ENCODE measurements at regions not wholly inside any gene's neighbourhood (a gene's known extent, or its start where the extent isn't known, plus 50 kb on each side); places are given as distances from the start of the nearest gene placed in this dataset.

DNA sequence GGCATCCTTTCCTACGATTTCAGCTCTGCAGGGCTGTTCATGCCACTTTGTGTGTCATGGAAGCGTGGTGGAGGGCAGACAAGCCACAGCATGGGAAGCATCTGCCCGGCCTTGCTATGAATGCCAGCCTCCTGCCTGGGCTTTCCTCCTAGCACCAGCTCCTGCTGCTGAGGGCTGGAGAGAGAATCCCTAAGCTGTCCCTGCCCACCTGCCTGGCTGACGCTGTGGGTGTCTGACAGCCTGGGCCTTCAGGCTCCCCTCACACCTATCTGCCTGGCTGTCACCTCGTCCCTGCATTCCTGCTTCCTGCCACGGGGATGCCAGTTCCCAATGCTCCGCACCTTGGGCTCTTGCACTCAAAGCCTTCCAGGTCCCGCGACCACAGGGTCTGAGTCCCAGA, 606.5 kb upstream of the MGMT start:
- Mint-ChIP-seq H3K4me1 (no peaks in the 10 kb centered on the region), H3K36me3 (no peaks in the 10 kb centered on the region), H3K27me3 (no peaks in the 10 kb centered on the region), H3K27ac (no peak overlapping the region), H3K9me3 (ENCODE audit: low read depth) (no peaks in the 10 kb centered on the region), H3K4me3 (no peak overlapping the region)
- CTCF ChIA-PET: interaction anchor here (0.6 to 1.0 kb wide), 2 partner anchors 132 to 164 kb away, joined by 3 read pairs; no protein-coding TSS in a partner anchor
- ATAC-seq (no peak), DNase-seq (no peak)

DNA sequence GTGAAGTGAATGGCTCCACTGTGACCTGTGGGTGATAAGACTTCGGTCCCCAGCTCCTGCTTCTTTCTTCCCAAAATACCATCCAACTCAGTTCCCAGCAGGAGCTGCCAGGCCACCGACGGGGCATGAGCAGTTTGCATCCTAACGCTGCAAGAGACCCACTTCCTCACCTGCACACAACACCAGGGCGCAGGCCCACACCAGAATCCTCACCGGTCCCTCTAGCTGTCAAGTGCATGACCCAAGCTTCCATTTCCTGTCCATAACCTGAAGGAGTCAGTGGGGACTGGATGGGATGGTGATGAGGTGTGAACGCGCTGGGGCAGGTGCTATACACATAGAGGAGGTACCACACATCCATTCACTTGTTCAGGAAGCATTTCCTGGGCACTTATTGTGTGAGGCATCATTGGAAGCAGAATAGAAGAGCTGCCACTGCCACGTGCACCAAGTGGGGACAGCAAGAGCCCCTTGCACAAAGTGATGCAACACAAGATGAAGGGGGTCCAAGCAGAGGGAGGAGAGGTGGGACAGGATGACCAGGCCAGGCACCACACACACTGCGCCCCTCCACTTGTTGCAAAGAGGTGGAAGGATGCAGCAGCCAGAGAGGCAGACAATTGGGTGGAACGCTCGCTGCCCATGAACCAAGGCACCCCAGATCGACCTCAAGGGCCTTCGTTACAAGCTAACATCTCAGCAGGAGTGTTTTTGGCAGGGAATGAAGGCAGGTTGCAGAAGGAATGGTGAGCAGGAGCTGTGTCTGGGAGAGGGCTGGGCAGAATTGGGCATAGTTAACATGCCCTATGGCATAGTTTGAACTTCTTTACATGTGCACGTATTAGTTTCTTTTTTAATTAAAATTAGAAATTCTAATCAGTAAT, 605.8 kb upstream of the MGMT start:
- ATAC-seq: no peak
- Mint-ChIP-seq H3K4me3 (no peak overlapping the region), H3K27ac (no peak overlapping the region), H3K27me3 (no peaks in the 10 kb centered on the region), H3K4me1 (no peaks in the 10 kb centered on the region), H3K36me3 (no peaks in the 10 kb centered on the region), H3K9me3 (ENCODE audit: low read depth) (no peaks in the 10 kb centered on the region)
- CTCF ChIA-PET: interaction anchor here (0.6 kb wide), 1 partner anchor 165 kb away, joined by 3 read pairs; no protein-coding TSS in a partner anchor
- no peak for DNase-seq

DNA sequence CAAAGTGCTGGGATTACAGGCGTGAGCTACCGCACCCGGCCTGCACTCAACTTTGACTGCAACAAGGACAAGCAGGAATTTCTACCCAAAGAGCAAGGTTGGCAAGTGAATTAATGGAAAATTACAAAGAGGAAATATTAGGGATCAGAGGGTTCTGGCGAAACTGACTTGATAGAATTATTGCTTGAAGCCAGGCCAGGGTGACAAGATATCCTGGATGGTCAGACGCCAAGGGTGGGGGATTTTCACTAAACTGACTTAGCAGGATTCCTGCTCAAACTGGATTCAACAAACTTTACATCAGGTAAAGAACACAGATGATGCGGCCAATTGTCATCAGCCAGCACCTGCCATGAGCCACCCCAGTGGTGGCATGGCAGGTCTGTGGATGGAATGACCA, 603.6 kb upstream of the MGMT start:
- no peak overlapping the region for H3K27ac Mint-ChIP-seq
- DNase-seq: no peak
- no peak overlapping the region for H3K4me3 Mint-ChIP-seq
- CTCF ChIA-PET: no interaction called here
- no peaks in the 10 kb centered on the region for H3K36me3 Mint-ChIP-seq
- no peak for ATAC-seq
- H3K4me1 Mint-ChIP-seq: no peaks in the 10 kb centered on the region
- no peaks in the 10 kb centered on the region for H3K27me3 Mint-ChIP-seq
- H3K9me3 Mint-ChIP-seq (ENCODE audit: low read depth): no peaks in the 10 kb centered on the region

DNA sequence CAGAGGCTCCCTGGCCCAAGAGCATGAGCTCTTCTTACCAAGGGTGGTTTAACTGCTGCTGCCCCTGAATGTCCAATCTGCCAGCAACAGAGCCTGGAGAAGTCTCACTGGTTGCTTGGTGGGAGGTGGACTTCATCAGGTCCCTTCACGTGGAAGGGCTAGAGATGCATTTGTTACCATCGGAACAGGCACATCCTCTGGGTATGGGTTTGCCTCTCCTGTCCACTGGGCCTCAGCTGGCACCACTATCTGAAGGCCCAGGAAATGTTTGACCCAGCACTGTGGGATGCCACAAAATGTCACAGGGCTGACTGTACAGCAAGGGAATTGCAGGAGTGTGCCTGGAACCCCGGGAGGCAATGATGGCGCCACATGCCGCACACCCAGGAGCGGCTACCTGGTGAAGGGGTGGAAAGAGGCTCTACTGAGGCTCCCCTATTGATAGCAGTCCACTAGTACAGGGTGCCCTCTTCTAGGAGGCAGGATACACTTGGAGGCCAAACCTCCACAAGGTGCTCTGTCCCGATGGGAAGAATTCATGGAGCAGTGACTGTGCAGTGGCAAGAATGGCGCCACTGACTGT, 603.1 kb upstream of the MGMT start:
- Mint-ChIP-seq H3K27me3 (no peaks in the 10 kb centered on the region), H3K4me3 (no peak overlapping the region), H3K4me1 (no peaks in the 10 kb centered on the region), H3K9me3 (ENCODE audit: low read depth) (no peaks in the 10 kb centered on the region), H3K36me3 (no peaks in the 10 kb centered on the region), H3K27ac (no peak overlapping the region)
- ATAC-seq: no peak
- DNase-seq: no peak
- CTCF ChIA-PET: no interaction called here

DNA sequence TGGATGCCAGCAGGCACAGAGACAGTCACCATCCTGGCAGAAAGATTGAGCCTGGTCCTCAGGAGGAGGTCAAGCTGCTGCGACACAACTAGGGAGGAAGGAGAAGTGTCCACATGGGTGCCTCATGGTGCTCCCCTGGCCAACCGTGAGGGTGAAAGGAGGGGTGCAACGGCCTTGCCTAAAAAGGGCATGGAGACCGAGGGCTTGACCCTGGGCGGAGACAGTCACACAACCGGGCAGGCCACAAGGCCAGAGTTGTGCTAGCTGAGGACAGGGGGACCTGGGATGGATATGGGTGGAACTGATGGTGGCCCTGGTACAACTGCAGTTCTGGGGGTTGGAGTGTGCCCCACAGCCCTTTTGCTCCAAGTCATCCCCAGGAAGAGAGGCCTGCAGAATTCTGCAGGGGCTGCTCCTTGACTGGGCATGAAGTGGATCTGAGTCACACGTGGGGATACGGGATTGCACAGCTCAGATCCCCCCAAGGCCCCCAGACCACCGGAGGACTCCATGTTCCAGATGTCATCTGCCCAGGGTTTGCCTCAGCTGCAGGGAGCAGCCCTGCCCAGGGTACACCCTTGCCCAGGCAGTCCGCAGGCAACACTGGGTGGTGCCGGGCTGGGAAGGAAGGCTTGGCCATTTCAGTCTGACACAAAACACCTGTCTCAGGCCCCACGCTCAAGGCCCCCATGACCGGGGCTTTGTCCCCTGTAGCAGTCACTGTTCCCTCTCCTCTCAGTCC, 602.3 kb upstream of the MGMT start:
- Mint-ChIP-seq H3K27me3 (no peaks in the 10 kb centered on the region), H3K4me3 (no peak overlapping the region), H3K9me3 (ENCODE audit: low read depth) (no peaks in the 10 kb centered on the region), H3K36me3 (no peaks in the 10 kb centered on the region), H3K27ac (no peak overlapping the region), H3K4me1 (no peaks in the 10 kb centered on the region)
- CTCF ChIA-PET: interaction anchor here (0.7 kb wide), 1 partner anchor 596 kb away, joined by 3 read pairs; no protein-coding TSS in a partner anchor
- ATAC-seq (no peak), DNase-seq (no peak)

DNA sequence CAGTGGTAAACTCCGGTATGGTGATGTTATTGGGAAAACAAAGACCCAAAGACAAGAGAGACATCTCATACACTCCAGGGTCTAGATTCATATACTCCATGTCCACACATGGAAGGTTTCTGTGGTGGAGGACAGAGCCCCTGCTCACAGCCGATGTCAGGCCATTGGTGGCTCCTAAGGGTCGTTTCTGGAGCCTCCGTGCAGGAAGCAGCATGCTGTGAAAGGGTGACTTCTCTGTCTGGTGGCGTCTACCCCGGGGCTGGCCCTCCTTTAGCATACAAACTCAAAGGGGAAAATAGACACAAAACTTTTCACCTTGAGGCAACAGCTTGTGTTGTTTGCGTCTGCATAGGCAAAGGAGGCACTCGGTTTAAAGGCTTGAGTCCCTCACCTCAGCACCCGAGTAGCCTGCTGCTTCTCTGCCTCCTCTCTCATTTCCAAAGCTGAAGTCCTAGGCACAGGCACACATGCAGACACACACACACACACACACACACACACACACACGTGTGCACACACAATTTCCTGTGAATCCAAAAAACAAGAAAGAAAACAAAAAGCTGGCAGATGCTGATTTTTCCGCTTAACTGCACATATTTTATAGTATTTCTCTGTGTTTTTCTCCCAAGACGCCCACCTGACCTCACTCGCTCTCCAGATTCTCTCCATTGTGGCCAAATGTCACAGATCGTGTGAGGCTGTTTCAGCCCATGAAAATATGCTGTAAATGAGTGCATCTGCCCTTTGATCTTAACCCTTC, 601.4 kb upstream of the MGMT start:
- Mint-ChIP-seq H3K4me1 (no peaks in the 10 kb centered on the region), H3K27ac (no peak overlapping the region), H3K4me3 (no peak overlapping the region), H3K27me3 (no peaks in the 10 kb centered on the region), H3K36me3 (no peaks in the 10 kb centered on the region), H3K9me3 (ENCODE audit: low read depth) (no peaks in the 10 kb centered on the region)
- DNase-seq (no peak), ATAC-seq (no peak)
- CTCF ChIA-PET: interaction anchor here (0.7 kb wide), 1 partner anchor 597 kb away, joined by 3 read pairs; no protein-coding TSS in a partner anchor

DNA sequence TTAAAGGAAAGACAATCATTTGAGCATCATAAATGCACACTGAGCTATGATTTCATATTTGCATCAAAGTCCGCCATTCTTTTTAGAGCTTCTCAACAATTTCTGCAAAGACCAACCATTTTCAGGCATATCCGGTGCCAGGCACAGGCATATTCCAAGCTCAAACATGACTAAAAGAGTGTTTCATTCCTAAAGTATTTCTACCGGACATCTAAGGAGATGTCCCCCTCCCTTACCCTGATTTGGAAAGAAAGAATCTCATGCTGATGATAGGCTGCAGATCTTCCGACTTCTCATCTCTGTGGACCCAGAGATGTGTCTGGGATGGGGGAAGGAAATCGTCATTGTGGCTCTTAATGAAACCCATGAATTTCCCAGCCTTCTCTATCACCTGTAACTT, 600.5 kb upstream of the MGMT start:
- DNase-seq (no peak), ATAC-seq (no peak)
- Mint-ChIP-seq H3K4me1 (no peaks in the 10 kb centered on the region), H3K9me3 (ENCODE audit: low read depth) (no peaks in the 10 kb centered on the region), H3K27me3 (no peaks in the 10 kb centered on the region), H3K4me3 (no peak overlapping the region), H3K36me3 (no peaks in the 10 kb centered on the region), H3K27ac (no peak overlapping the region)
- CTCF ChIA-PET: no interaction called here

DNA sequence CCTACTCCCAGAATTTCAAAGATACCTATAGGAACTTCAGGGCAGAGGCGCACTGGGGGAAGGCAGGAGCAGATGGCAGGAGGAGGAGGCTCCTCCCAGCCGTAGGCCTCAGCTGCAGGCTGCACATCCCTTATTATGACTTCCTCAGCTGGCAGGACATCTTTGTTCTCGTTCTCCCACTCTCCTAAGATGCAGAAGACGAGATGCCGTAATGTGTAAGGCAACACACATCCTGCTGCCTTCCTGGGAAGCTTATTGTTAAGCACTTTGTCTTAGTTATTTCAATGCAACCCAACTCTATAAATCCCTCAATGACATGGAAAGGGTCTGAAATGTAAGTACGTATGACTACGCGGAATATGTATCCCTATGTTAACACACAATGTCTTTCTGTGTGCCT, 599.8 kb upstream of the MGMT start:
- H3K9me3 Mint-ChIP-seq (ENCODE audit: low read depth): no peaks in the 10 kb centered on the region
- CTCF ChIA-PET: no interaction called here

DNA sequence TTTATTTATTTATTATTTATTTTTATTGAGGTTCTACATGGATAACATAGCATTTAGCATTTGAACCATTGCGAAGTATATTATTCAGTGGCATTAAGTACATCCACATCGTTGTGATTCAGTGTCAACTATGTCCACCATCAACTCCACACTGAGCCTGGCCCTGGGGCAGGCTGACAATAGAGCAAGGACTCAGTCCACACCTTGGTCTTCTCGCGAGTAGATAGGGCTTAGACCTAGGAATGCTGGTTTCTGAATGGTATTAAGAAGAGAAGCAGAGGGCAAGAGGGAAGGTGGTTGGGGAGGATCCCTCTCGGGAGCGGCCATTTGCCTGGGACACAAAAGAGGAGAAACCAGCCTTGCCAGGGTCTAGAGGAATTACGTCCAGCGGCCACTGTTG, 599.2 kb upstream of the MGMT start:
- no peaks in the 10 kb centered on the region for H3K27me3 Mint-ChIP-seq
- CTCF ChIA-PET: no interaction called here
- DNase-seq (no peak), ATAC-seq (no peak)
- H3K36me3 Mint-ChIP-seq: no peaks in the 10 kb centered on the region
- no peak overlapping the region for H3K27ac Mint-ChIP-seq
- no peaks in the 10 kb centered on the region for H3K9me3 Mint-ChIP-seq (ENCODE audit: low read depth)
- no peaks in the 10 kb centered on the region for H3K4me1 Mint-ChIP-seq
- no peak overlapping the region for H3K4me3 Mint-ChIP-seq

More for the DNA sequence above, 599.8 kb upstream of the MGMT start:
- Mint-ChIP-seq H3K27ac (no peak overlapping the region), H3K4me1 (no peaks in the 10 kb centered on the region), H3K4me3 (no peak overlapping the region), H3K36me3 (no peaks in the 10 kb centered on the region), H3K27me3 (no peaks in the 10 kb centered on the region)
- DNase-seq (no peak), ATAC-seq (no peak)

DNA sequence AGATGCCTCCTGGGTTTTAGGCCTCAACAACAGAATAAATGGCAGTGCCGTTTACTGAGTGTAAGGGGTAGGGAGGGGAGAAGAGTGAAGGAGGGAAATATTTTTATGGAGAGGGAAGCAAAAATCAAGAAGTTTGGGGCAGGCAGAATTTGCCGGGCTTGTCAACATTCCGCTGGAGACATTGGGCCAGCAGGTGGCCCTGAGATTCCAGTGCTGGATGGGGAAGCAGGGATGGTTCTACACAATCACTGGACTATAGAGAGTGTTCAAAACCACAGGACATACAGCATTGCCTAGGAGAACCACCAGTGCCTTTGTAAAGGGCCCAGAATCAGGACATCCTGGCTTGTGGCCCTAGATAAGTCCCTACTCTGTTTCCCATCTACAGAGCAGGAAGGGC, 598.6 kb upstream of the MGMT start:
- CTCF ChIA-PET: interaction anchor here (1.5 kb wide), 1 partner anchor 9 kb away, joined by 3 read pairs; no protein-coding TSS in a partner anchor
- H3K4me3 Mint-ChIP-seq: no peak overlapping the region
- H3K36me3 Mint-ChIP-seq: no peaks in the 10 kb centered on the region
- no peak for DNase-seq
- no peaks in the 10 kb centered on the region for H3K4me1 Mint-ChIP-seq
- no peaks in the 10 kb centered on the region for H3K27me3 Mint-ChIP-seq
- no peak for ATAC-seq
- no peaks in the 10 kb centered on the region for H3K9me3 Mint-ChIP-seq (ENCODE audit: low read depth)
- no peak overlapping the region for H3K27ac Mint-ChIP-seq

DNA sequence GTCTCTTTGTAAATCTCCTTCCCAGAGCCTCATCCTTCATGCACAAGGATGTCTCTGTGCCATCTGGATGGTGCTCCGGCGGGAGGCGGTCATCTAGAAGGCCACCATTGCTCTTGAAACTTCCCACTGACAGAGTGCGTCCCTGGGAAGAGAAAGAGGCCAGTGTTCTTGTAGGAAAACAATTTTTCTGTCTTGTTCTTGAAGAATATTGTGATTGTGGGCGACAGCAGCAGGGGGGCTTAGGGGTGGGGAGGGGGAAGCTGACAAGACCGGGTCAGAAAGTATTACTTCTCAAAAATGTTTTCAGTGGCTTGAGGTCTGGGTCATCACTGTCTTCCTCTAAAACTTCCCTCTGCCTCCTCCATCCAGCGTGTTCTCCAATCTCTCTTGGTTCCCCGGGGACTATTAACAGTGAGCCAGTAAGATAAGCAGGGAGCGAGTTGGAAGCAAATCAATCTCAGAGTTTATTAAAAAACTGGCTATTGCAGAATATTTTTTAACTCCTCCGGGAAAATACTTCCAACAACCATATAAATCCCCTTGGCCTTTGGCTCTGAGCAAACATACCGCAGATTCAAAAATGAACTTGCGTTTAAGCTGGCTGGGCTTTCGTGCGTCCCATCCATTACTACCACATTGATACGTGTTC, 597.8 kb upstream of the MGMT start:
- H3K4me1 Mint-ChIP-seq: no peaks in the 10 kb centered on the region
- DNase-seq: no peak
- H3K4me3 Mint-ChIP-seq: no peak overlapping the region
- no peaks in the 10 kb centered on the region for H3K36me3 Mint-ChIP-seq
- no peaks in the 10 kb centered on the region for H3K9me3 Mint-ChIP-seq (ENCODE audit: low read depth)
- no peak for ATAC-seq
- H3K27ac Mint-ChIP-seq: no peak overlapping the region
- H3K27me3 Mint-ChIP-seq: no peaks in the 10 kb centered on the region
- CTCF ChIA-PET: interaction anchor here (1.5 kb wide), 1 partner anchor 10 kb away, joined by 3 read pairs; no protein-coding TSS in a partner anchor

DNA sequence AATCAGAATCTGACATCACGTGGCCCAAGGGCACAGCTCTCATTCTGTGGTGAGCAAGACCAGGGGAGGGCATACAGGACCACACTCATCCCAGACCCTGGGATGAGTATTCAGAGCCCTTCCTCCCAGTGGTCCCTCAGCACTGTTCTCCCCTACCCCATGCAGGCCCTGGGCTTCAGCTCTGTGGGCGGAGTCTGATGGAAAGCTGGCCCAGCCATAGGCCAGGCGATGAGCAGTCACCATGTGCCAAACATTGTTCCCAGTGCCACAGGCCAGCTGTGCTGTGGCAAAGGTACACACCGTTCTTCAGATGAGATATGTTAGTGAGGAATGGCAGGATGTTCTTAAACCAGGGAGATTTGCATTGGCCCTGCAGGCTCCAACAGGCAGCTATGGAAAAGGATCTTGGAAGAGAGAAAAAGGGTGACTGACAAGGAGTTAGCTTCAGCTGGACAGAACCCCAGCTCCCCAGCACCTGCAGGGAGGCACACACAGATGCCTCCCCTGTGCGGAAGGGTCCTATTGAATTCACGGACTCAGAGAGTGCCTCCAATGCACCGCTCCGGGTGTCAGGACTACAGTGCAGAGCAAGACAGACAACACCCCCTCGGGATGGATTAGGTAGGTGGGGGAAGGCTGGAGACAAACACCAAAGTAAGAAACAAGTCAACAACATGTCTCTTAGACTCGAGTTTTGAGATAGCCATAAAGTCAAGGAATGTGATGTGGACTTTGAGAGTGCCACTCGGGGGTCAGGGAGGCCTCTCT, 596.0 kb upstream of the MGMT start:
- Mint-ChIP-seq H3K27me3 (no peaks in the 10 kb centered on the region), H3K4me3 (no peak overlapping the region), H3K36me3 (no peaks in the 10 kb centered on the region), H3K27ac (no peak overlapping the region), H3K4me1 (no peaks in the 10 kb centered on the region), H3K9me3 (ENCODE audit: low read depth) (no peaks in the 10 kb centered on the region)
- ATAC-seq: no peak
- no peak for DNase-seq
- CTCF ChIA-PET: no interaction called here
